Kidney epithelial cell (primary cell): ENCODE measurements at regions not wholly inside any gene's neighbourhood (a gene's known extent, or its start where the extent isn't known, plus 50 kb on each side); places are given as distances from the start of the nearest gene placed in this dataset.
"Not testable (repeated sequence)": the region's sequence is repeated elsewhere in the genome, so short reads cannot be mapped to it uniquely, and the experiment has no call there.

Source experiments
- DNase-seq: peaks from one replicate; pipeline ENCODE4 v3.0.0-alpha.2; 2010; ENCODE audit warnings: low read depth
- H3K27me3 ChIP-seq: 2 replicates; pipeline ENCODE4 v1.6.0; 2011; ENCODE audit warnings: low read length; ENCODE audit not compliant: control insufficient read depth, insufficient read depth
- H3K36me3 ChIP-seq: 2 replicates; pipeline ENCODE4 v1.5.1; 2011; ENCODE audit warnings: low read length; ENCODE audit not compliant: control insufficient read depth, insufficient read depth
- H3K4me3 ChIP-seq: 2 replicates; pipeline ENCODE4 v1.5.1; 2011; ENCODE audit warnings: low read depth, mild to moderate bottlenecking, control low read depth, low read length
- TF ChIP-seq, protein P1 (sequence below): IDR thresholded peaks from 2 replicates; pipeline ENCODE4 v1.5.1; 2011; ENCODE audit warnings: mild to moderate bottlenecking, moderate library complexity, low read length, control low read depth, inconsistent platforms; ENCODE audit not compliant: insufficient read depth, poor library complexity, severe bottlenecking

DNA sequence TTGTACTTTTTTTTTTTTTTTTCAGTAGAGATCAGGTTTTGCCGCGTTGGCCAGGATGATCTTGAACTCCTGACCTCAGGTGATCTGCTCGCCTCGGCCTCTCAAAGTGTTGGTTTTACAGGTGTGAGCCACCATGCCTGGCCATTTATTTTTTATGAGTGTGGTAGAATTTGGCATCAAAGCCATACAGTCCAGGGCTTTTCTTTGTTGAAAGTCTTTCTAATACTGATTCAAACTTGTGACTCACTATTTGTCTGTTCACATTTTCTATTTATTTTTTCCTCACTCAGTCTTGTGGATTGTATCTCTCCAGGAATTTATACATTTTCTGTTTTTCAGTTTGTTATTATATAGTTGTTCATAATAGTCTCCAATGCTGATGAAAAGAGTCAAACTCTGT is 66.5 kb upstream of the SPIN4 start:
- TF ChIP-seq, protein P1, sequence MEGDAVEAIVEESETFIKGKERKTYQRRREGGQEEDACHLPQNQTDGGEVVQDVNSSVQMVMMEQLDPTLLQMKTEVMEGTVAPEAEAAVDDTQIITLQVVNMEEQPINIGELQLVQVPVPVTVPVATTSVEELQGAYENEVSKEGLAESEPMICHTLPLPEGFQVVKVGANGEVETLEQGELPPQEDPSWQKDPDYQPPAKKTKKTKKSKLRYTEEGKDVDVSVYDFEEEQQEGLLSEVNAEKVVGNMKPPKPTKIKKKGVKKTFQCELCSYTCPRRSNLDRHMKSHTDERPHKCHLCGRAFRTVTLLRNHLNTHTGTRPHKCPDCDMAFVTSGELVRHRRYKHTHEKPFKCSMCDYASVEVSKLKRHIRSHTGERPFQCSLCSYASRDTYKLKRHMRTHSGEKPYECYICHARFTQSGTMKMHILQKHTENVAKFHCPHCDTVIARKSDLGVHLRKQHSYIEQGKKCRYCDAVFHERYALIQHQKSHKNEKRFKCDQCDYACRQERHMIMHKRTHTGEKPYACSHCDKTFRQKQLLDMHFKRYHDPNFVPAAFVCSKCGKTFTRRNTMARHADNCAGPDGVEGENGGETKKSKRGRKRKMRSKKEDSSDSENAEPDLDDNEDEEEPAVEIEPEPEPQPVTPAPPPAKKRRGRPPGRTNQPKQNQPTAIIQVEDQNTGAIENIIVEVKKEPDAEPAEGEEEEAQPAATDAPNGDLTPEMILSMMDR: no peak
- H3K27me3 ChIP-seq: no peaks in the 10 kb centered on the region
- DNase-seq: no peak
- no peak overlapping the region for H3K4me3 ChIP-seq
- no peaks in the 10 kb centered on the region for H3K36me3 ChIP-seq

GRCh38 chrX:63409934-63410333 is 58.8 kb upstream of the SPIN4 start:
- H3K4me3 ChIP-seq, DNase-seq, H3K36me3 ChIP-seq, H3K27me3 ChIP-seq: not testable (repeated sequence)

GRCh38 chrX:63408050-63408449 is 56.9 kb upstream of the SPIN4 start:
- DNase-seq: no peak
- Histone ChIP-seq H3K27me3 (no peaks in the 10 kb centered on the region), H3K36me3 (no peaks in the 10 kb centered on the region), H3K4me3 (no peak overlapping the region)
- TF ChIP-seq, protein P1: no peak

DNA sequence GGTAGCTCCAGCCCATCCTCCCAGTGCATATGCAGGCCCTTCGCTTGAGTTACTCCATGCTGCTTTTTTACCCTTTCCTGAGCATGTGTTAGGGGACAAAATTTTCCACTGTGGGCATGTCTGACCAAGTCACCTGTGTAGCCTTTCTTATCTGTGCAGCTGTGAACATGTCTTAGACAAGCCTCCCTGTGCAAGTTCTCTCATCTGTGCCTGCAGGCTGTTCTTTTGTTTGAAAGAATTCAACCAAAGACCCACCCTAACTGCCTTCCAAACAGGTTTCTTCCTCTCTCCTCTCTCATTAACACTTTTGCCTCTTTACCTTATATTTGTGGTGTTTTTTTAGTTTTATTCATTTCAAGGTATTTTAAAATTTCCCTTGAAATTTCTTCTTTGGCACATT is 53.2 kb upstream of the SPIN4 start:
- Histone ChIP-seq H3K27me3 (no peaks in the 10 kb centered on the region), H3K36me3 (no peaks in the 10 kb centered on the region), H3K4me3 (no peak overlapping the region)
- TF ChIP-seq, protein P1: no peak
- no peak for DNase-seq

DNA sequence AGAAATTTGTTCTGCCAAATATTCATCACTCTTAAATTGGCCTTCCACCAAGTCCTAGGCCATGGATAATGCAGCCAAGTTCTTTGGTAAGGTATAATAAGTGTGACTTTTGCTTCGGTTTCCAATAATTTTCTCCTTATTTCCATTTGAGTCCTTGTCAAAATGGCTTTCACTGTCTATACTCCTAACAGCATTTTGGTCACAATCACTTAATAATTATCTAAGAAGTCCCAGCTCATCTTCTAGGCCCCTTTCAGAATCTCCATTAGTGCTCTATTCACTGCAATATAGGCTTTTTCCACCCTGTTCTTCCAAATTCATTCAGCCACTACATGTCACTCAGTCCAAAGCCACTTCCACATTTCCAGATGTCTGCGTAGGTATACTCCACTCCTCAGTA is 51.0 kb upstream of the SPIN4 start:
- H3K27me3 ChIP-seq: no peaks in the 10 kb centered on the region
- TF ChIP-seq, protein P1: no peak
- no peak for DNase-seq
- H3K4me3 ChIP-seq: no peak overlapping the region
- no peaks in the 10 kb centered on the region for H3K36me3 ChIP-seq
